GM23248 (cell line): ENCODE measurements at regions not wholly inside any gene's neighbourhood (a gene's known extent, or its start where the extent isn't known, plus 50 kb on each side); places are given as distances from the start of the nearest gene placed in this dataset.

Source experiments
- EZH2 ChIP-seq: fragments of 200-600 bp; sonication (generic); IDR thresholded peaks from 2 replicates; pipeline ENCODE4 v1.6.1; 2018; ENCODE audit warnings: antibody characterized with exemption, mild to moderate bottlenecking; ENCODE audit not compliant: insufficient read depth, poor library complexity, severe bottlenecking
- EZH2phosphoT487 ChIP-seq: fragments of 200-600 bp; sonication (generic); IDR thresholded peaks from 2 replicates; pipeline ENCODE4 v1.6.1; 2018; ENCODE audit warnings: antibody characterized with exemption, moderate library complexity, mild to moderate bottlenecking, low read depth; ENCODE audit not compliant: insufficient read depth

- TF ChIP-seq EZH2phosphoT487 (no peak), EZH2 (no peak)
Observed at GRCh38 chr6:130587778-130588520, 222.1 kb downstream of the TMEM200A start.
